GM23248 (cell line): ENCODE measurements at regions not wholly inside any gene's neighbourhood (a gene's known extent, or its start where the extent isn't known, plus 50 kb on each side); places are given as distances from the start of the nearest gene placed in this dataset.

Experiments
- EZH2 ChIP-seq: fragments of 200-600 bp; sonication (generic); IDR thresholded peaks from 2 replicates; pipeline ENCODE4 v1.6.1; 2018; ENCODE audit warnings: antibody characterized with exemption, mild to moderate bottlenecking; ENCODE audit not compliant: insufficient read depth, poor library complexity, severe bottlenecking
- EZH2phosphoT487 ChIP-seq: fragments of 200-600 bp; sonication (generic); IDR thresholded peaks from 2 replicates; pipeline ENCODE4 v1.6.1; 2018; ENCODE audit warnings: antibody characterized with exemption, moderate library complexity, mild to moderate bottlenecking, low read depth; ENCODE audit not compliant: insufficient read depth

DNA sequence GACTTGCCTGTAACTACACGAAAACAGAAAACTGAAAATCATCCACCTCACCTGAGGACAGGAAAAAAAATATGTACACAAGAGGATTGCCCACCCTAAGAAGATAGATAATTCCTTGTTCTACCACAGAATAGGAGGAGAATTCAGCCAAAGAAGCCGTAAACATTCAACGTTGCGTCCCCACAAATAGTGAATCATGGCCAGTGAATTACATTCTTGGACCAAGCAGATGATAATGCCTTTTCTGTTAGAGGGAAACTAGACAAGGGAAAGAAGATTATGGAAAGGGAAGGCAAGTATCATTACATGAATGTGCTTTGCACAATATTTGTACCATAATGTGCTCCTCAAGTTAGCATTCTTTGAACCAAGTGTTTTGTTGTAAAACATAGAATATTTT lies 95.5 kb upstream of the C1QTNF7 start:
- no peak for TF ChIP-seq EZH2
- no peak for TF ChIP-seq EZH2phosphoT487
